22Rv1 (cell line): ENCODE measurements at regions not wholly inside any gene's neighbourhood (a gene's known extent, or its start where the extent isn't known, plus 50 kb on each side); places are given as distances from the start of the nearest gene placed in this dataset.

Experiments used
- H3K27ac ChIP-seq: fragments of 450-650 bp; 2 replicates; pipeline ENCODE4 v1.5.1; 2017
- ZFX ChIP-seq: fragments of 450-650 bp; IDR thresholded peaks from 2 replicates; pipeline ENCODE4 v1.6.1; 2017; ENCODE audit warnings: antibody characterized with exemption, borderline replicate concordance
- TF ChIP-seq, protein P1 (sequence below): fragments of 450-650 bp; IDR thresholded peaks from 2 replicates; pipeline ENCODE4 v1.5.1; 2017; ENCODE audit warnings: mild to moderate bottlenecking

GRCh38 chr4:19857380-19857779 lies 394.3 kb upstream of the SLIT2 start:
- TF ChIP-seq, protein P1, sequence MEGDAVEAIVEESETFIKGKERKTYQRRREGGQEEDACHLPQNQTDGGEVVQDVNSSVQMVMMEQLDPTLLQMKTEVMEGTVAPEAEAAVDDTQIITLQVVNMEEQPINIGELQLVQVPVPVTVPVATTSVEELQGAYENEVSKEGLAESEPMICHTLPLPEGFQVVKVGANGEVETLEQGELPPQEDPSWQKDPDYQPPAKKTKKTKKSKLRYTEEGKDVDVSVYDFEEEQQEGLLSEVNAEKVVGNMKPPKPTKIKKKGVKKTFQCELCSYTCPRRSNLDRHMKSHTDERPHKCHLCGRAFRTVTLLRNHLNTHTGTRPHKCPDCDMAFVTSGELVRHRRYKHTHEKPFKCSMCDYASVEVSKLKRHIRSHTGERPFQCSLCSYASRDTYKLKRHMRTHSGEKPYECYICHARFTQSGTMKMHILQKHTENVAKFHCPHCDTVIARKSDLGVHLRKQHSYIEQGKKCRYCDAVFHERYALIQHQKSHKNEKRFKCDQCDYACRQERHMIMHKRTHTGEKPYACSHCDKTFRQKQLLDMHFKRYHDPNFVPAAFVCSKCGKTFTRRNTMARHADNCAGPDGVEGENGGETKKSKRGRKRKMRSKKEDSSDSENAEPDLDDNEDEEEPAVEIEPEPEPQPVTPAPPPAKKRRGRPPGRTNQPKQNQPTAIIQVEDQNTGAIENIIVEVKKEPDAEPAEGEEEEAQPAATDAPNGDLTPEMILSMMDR, result no peak
- no peak for TF ChIP-seq ZFX
- no peak overlapping the region for H3K27ac ChIP-seq

DNA sequence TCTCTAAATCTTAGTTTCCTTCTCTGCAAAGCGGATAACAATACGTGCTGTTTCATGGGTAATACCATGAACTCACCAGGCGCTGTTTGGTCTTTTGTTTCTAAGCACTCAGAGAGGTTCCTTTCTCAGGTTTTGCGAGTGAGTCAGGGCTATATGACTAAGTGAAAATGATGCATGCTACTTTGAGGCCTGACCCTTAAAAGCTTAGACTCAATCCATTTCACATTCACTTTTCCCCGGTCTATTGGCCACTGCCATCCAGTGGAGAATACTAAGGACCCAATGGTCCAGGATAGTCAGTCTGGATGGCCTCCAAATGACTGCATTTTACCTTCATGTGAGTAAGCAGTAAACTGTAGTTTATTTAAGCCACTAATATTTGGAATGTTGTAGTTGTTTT lies 400.8 kb upstream of the SLIT2 start:
- TF ChIP-seq ZFX, result no peak
- TF ChIP-seq, protein P1, result no peak
- no peak overlapping the region for H3K27ac ChIP-seq

GRCh38 chr4:19844446-19844845 lies 407.3 kb upstream of the SLIT2 start:
- H3K27ac ChIP-seq, result no peak overlapping the region
- TF ChIP-seq, protein P1, result no peak

- H3K27ac ChIP-seq, result no peak overlapping the region
- no peak for TF ChIP-seq ZFX
- TF ChIP-seq, protein P1, result no peak
These were observed 409.2 kb upstream of the SLIT2 start for GRCh38 chr4:19842471-19842870.

DNA sequence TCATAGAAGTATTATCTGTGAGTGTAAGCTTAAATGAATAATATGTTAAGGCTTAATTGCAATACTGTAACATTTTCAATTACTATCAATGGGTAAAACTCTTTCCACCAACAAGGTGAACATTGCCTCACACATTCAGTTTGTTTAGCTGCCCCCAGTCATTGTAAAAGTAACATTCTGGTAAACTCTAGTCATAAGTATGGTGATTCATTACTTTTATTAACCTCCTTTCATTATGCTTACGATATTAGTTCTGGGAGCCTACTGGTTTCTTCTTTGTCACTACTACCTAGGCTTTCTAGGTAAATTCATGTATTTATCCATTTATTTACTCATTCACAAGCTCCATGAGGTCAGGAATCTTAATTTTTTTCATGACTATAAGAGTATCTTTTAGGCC lies 412.8 kb upstream of the SLIT2 start:
- H3K27ac ChIP-seq, result no peak overlapping the region
- no peak for TF ChIP-seq ZFX
- TF ChIP-seq, protein P1, result no peak

DNA sequence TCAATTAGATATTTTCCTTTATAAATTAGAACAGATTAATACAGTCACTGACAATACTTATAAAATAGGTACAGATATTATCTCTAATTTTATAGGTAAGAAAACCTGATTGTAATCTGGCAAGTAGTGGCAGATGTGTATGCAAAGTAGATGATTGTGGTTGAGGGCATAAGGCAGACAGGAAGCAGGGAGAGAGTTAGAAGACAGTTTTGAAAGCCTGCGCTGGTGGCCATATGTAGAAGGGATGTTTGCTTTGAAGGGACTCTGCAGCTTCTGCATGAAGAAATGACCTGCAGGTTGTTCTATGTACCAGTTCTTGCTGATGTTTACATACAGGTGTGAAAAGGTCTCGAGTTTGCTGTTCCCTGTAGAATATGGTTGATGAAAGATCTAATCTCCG lies 416.3 kb upstream of the SLIT2 start:
- TF ChIP-seq, protein P1, result no peak
- no peak for TF ChIP-seq ZFX

GRCh38 chr4:19832411-19832810 lies 419.3 kb upstream of the SLIT2 start:
- TF ChIP-seq ZFX, result no peak
- TF ChIP-seq, protein P1, result no peak
- H3K27ac ChIP-seq, result no peak overlapping the region

More for the DNA sequence above, 416.3 kb upstream of the SLIT2 start:
- peak overlapping the region; percentile 16; the same call in 1 of the 2 replicates for H3K27ac ChIP-seq
